ENCODE measurements at regions not wholly inside any gene's neighbourhood (a gene's known extent, or its start where the extent isn't known, plus 50 kb on each side); places are given as distances from the start of the nearest gene placed in this dataset.

DNA sequence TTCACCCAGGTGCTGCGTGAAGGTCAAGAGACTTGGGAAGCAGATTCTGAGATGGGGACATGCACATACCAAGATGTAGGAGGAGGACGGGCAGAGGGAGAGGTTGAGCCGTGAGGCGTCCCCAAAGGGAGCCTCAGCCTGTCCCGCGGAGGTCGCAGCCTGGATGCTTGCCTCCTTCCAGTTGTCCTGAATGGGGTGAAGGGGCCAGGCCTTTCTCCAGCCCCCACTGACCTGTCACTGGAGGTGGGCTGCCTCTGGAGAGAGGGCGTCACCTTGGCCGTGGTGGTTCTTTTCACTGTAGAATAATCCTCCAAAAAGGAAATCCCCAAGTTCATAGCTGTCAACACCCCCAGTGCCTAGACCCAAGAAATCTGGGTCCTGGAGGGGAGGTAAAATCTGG is 283.0 kb upstream of the VSTM2A start:
- H4K5ac ChIP-seq (ENCODE audit: insufficient read length, low read depth, low read length), result no peak overlapping the region
- no peak overlapping the region for H2BK5ac ChIP-seq (ENCODE audit: low read depth, low read length)
- H3K79me2 ChIP-seq (ENCODE audit: control insufficient read depth in 1 of 2, insufficient read depth in 2 of 2, low read length in 2 of 2), result no peaks in the 10 kb centered on the region
- WGBS, 2 experiments (ENCODE audit: extremely low coverage in 1 of 2, insufficient coverage in 1 of 2, insufficient read length in 1 of 2, insufficient replicate concordance in 2 of 2, low coverage in 1 of 2, low lambda C conversion rate in 2 of 2, missing lambda C conversion rate in 1 of 2), result 90% methylated on average over 8 of the region's 9 CpGs; no CpG with 5 or more reads in 1 of the 2 experiments
- no peaks in the 10 kb centered on the region for H3K23me2 ChIP-seq (ENCODE audit: low read depth, low read length)
- no peaks in the 10 kb centered on the region for H3K79me1 ChIP-seq (ENCODE audit: low read depth, low read length)
- no peak for FAIRE-seq
- no peak overlapping the region for H2AK5ac ChIP-seq (ENCODE audit: low read depth, low read length)
- H3K14ac ChIP-seq (ENCODE audit: insufficient read length), result no peak overlapping the region
- H3K56ac ChIP-seq (replicated peaks; ENCODE audit: insufficient read length, low read depth, low read length), result no peak overlapping the region
- no peak overlapping the region for H2AFZ ChIP-seq (ENCODE audit: low read length)
- H3K9ac ChIP-seq (replicated peaks in 1 of 4; ENCODE audit: extremely low read depth in 1 of 4, low read depth in 3 of 4, low read length in 3 of 4), result no peak overlapping the region
- H2BK120ac ChIP-seq (replicated peaks; ENCODE audit: low read depth, low read length), result no peak overlapping the region
- no peak overlapping the region for H3K23ac ChIP-seq (ENCODE audit: insufficient read length)
- H3K4ac ChIP-seq (replicated peaks; ENCODE audit: insufficient read length, low read depth, low read length), result no peak overlapping the region
- no peaks in the 10 kb centered on the region for H3K4me1 ChIP-seq (replicated peaks in 1 of 4; ENCODE audit: control insufficient read depth in 3 of 4, insufficient read depth in 4 of 4, low read length in 3 of 4)
- ChIA-PET POLR2A (ENCODE audit: partially characterized antibody) (no interaction called here), CTCF (ENCODE audit: partially characterized antibody) (no interaction called here)
- no peak overlapping the region for H4K91ac ChIP-seq (replicated peaks; ENCODE audit: insufficient read length, low read length)
- no peak overlapping the region for H2BK12ac ChIP-seq (ENCODE audit: low read depth, low read length)
- no peak overlapping the region for H3K4me2 ChIP-seq (ENCODE audit: insufficient read depth in 1 of 2, low read depth in 2 of 2, low read length in 2 of 2)
- H3K4me3 ChIP-seq (ENCODE audit: extremely low read depth in 1 of 4, insufficient read depth in 2 of 4, low read depth in 3 of 4, low read length in 4 of 4), result no peak overlapping the region
- H3K9me3 ChIP-seq (ENCODE audit: insufficient read depth in 2 of 2, low read depth in 1 of 2, low read length in 1 of 2), result no peaks in the 10 kb centered on the region
- no peaks in the 10 kb centered on the region for H4K20me1 ChIP-seq (replicated peaks in 1 of 2; ENCODE audit: control insufficient read depth in 1 of 2, insufficient read depth in 2 of 2, low read length in 2 of 2)
- no peaks in the 10 kb centered on the region for H3K36me3 ChIP-seq (ENCODE audit: control insufficient read depth in 2 of 4, insufficient read depth in 4 of 4, low read length in 3 of 4)
- H3K27me3 ChIP-seq (replicated peaks in 1 of 4; ENCODE audit: control insufficient read depth in 3 of 4, extremely low read depth in 1 of 4, insufficient read depth in 3 of 4, low read length in 3 of 4), result no peaks in the 10 kb centered on the region
- DNase-seq (ENCODE audit: low read depth in 1 of 2, low spot score in 2 of 2), result no peak
- no peak overlapping the region for H4K8ac ChIP-seq (ENCODE audit: extremely low read depth, insufficient read depth, low read length)
- H2BK20ac ChIP-seq (ENCODE audit: low read length), result no peak overlapping the region
- H2BK15ac ChIP-seq (ENCODE audit: low read length), result no peak overlapping the region
- H3K18ac ChIP-seq (ENCODE audit: extremely low read depth, low read length), result no peak overlapping the region
- H3K27ac ChIP-seq (ENCODE audit: low read depth, low read length), result no peak overlapping the region
- no peak for TF ChIP-seq CBX5 (IDR thresholded peaks at IDR 0.05; ENCODE audit: low read depth, low read length)
- TF ChIP-seq SIX5 (IDR thresholded peaks at IDR 0.05; ENCODE audit: low read depth, low read length), result no peak
- TF ChIP-seq MAFK (IDR thresholded peaks at IDR 0.05; ENCODE audit: low read depth, low read length), result no peak
- no peak for TF ChIP-seq CHD1 (IDR thresholded peaks at IDR 0.05; ENCODE audit: low read depth, low read length)
- no peak for TF ChIP-seq CBX8 (IDR thresholded peaks at IDR 0.05; ENCODE audit: borderline replicate concordance, low read depth, low read length)
- TF ChIP-seq TEAD4 (IDR thresholded peaks at IDR 0.05; ENCODE audit: low read depth, low read length), result no peak
- TF ChIP-seq HDAC2 (IDR thresholded peaks at IDR 0.05; ENCODE audit: borderline replicate concordance in 1 of 2, low read depth in 2 of 2, low read length in 2 of 2), result no peak
- TF ChIP-seq HDAC6 (IDR thresholded peaks at IDR 0.05; ENCODE audit: low read depth, low read length), result no peak
- TF ChIP-seq SP1 (IDR thresholded peaks at IDR 0.05; ENCODE audit: low read depth, low read length), result no peak
- TF ChIP-seq SP4 (IDR thresholded peaks at IDR 0.05; ENCODE audit: low read length), result no peak
- no peak for TF ChIP-seq POLR2A (IDR thresholded peaks at IDR 0.05; ENCODE audit: control extremely low read depth in 1 of 2, low read depth in 2 of 2, low read length in 2 of 2)
- no peak for TF ChIP-seq JUND (IDR thresholded peaks at IDR 0.05; ENCODE audit: low read length)
- TF ChIP-seq, protein P1, sequence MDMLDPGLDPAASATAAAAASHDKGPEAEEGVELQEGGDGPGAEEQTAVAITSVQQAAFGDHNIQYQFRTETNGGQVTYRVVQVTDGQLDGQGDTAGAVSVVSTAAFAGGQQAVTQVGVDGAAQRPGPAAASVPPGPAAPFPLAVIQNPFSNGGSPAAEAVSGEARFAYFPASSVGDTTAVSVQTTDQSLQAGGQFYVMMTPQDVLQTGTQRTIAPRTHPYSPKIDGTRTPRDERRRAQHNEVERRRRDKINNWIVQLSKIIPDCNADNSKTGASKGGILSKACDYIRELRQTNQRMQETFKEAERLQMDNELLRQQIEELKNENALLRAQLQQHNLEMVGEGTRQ (IDR thresholded peaks at IDR 0.05; ENCODE audit: low read length), result no peak
- TF ChIP-seq RXRA (IDR thresholded peaks at IDR 0.05; ENCODE audit: insufficient read depth, low read depth, low read length), result no peak
- TF ChIP-seq POLR2AphosphoS5 (IDR thresholded peaks at IDR 0.05; ENCODE audit: low read depth, low read length), result no peak
- TF ChIP-seq POU5F1 (IDR thresholded peaks at IDR 0.05; ENCODE audit: low read depth, low read length), result no peak

All from H1 (cell line).